Neural crest cell (in vitro differentiated cells): ENCODE measurements at regions not wholly inside any gene's neighbourhood (a gene's known extent, or its start where the extent isn't known, plus 50 kb on each side); places are given as distances from the start of the nearest gene placed in this dataset.

Experiments used
- DNase-seq: peaks from one replicate; pipeline ENCODE4 v3.0.0; 2021; ENCODE audit warnings: low read depth, mixed read lengths, low spot score
- H3K27ac Mint-ChIP-seq: one replicate; pipeline ENCODE4 v1.8.0; 2021; ENCODE audit warnings: mild to moderate bottlenecking, mixed read lengths; ENCODE audit not compliant: unreplicated experiment
- H3K27me3 Mint-ChIP-seq: 2 replicates; pipeline ENCODE4 v1.8.0; 2021; ENCODE audit warnings: low read depth, mild to moderate bottlenecking, mixed read lengths
- H3K36me3 Mint-ChIP-seq: 2 replicates; pipeline ENCODE4 v1.8.0; 2021; ENCODE audit warnings: low read depth, mild to moderate bottlenecking, mixed read lengths
- H3K4me1 Mint-ChIP-seq: 2 replicates; pipeline ENCODE4 v1.8.0; 2021; ENCODE audit warnings: mixed read lengths
- H3K4me3 Mint-ChIP-seq: one replicate; pipeline ENCODE4 v1.8.0; 2021; ENCODE audit warnings: mild to moderate bottlenecking, mixed read lengths
- H3K9me3 Mint-ChIP-seq: 2 replicates; pipeline ENCODE4 v1.8.0; 2021; ENCODE audit warnings: mixed read lengths
- TF ChIP-seq, protein P1 (sequence below): fragments of 200-600 bp; sonication (generic); conservative IDR thresholded peaks from 2 replicates; pipeline ENCODE4 v1.5.0; 2021; ENCODE audit warnings: antibody characterized with exemption, mild to moderate bottlenecking

DNA sequence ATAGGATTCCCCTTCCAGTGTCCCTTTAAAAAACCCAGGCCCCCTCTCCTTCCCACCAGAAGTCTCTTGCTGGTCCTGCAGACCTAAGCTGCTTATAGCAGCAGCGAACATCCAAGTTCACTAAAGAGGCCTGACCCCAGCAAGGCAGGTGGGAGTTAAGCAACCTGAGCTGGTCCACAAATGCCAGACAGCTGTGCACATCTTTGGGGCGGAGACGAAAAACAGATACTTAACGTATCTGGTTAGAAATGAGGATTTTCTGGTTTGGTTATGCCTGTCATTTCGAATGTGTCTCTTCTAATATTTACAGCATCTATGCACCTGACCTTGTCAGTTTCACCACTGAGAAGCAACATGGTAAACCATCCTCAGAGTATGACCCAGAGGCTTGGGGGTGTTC is 87.8 kb downstream of the SLC2A10 start:
- TF ChIP-seq, protein P1, sequence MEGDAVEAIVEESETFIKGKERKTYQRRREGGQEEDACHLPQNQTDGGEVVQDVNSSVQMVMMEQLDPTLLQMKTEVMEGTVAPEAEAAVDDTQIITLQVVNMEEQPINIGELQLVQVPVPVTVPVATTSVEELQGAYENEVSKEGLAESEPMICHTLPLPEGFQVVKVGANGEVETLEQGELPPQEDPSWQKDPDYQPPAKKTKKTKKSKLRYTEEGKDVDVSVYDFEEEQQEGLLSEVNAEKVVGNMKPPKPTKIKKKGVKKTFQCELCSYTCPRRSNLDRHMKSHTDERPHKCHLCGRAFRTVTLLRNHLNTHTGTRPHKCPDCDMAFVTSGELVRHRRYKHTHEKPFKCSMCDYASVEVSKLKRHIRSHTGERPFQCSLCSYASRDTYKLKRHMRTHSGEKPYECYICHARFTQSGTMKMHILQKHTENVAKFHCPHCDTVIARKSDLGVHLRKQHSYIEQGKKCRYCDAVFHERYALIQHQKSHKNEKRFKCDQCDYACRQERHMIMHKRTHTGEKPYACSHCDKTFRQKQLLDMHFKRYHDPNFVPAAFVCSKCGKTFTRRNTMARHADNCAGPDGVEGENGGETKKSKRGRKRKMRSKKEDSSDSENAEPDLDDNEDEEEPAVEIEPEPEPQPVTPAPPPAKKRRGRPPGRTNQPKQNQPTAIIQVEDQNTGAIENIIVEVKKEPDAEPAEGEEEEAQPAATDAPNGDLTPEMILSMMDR, result no peak
- Mint-ChIP-seq H3K27ac (no peak overlapping the region), H3K4me1 (no peaks in the 10 kb centered on the region), H3K9me3 (no peaks in the 10 kb centered on the region), H3K36me3 (no peaks in the 10 kb centered on the region), H3K4me3 (no peak overlapping the region), H3K27me3 (peaks cover 53% of the 10 kb centered on the region)
- no peak for DNase-seq

GRCh38 chr20:46798430-46798829 is 89.0 kb downstream of the SLC2A10 start:
- Mint-ChIP-seq H3K27me3 (peaks cover 48% of the 10 kb centered on the region), H3K36me3 (no peaks in the 10 kb centered on the region), H3K27ac (no peak overlapping the region), H3K4me1 (no peaks in the 10 kb centered on the region), H3K4me3 (no peak overlapping the region), H3K9me3 (no peaks in the 10 kb centered on the region)
- TF ChIP-seq, protein P1, result no peak
- DNase-seq, result no peak

DNA sequence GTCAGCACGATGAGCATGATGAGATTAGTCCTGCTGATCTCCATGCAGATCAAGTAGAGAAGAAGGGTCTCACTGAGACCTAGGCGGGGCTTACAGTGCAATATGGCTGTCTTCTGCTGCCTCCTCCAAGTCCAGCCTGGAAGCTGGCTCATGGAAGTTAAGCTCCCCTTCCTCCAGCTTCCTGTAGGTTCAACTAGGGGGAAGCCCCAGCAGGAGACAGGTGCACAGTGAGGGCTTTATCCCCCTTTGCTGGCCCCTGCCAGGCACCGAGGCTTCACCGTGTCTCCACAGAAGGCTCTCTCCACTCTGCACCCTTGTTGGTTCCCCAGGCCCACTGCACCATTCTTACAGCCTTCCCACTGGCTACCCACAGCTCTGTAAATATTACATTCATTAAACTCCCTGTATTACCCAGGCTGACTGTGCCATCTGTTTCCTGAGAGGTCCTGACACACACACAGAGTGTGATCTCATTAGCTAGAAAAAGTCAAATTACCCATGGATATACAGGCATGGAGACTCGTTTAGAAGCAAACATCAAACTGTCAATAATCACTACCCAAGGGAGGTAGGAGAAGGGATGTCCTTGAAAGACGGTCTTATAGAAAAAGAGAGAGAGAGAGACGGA is 90.4 kb downstream of the SLC2A10 start:
- H3K27ac Mint-ChIP-seq, result peak overlapping the region; percentile 4
- no peaks in the 10 kb centered on the region for H3K9me3 Mint-ChIP-seq
- TF ChIP-seq, protein P1, result no peak

GRCh38 chr20:46800409-46800804 is 91.0 kb downstream of the SLC2A10 start:
- Mint-ChIP-seq H3K4me3 (no peak overlapping the region), H3K27ac (no peak overlapping the region), H3K27me3 (peaks cover 38% of the 10 kb centered on the region), H3K9me3 (no peaks in the 10 kb centered on the region), H3K4me1 (no peaks in the 10 kb centered on the region), H3K36me3 (no peaks in the 10 kb centered on the region)
- TF ChIP-seq, protein P1, result no peak
- no peak for DNase-seq

More for the DNA sequence above, 90.4 kb downstream of the SLC2A10 start:
- Mint-ChIP-seq H3K27me3 (peaks cover 38% of the 10 kb centered on the region), H3K36me3 (no peaks in the 10 kb centered on the region), H3K4me1 (no peaks in the 10 kb centered on the region), H3K4me3 (no peak overlapping the region)
- DNase-seq, result no peak

GRCh38 chr20:46801003-46801702 is 91.7 kb downstream of the SLC2A10 start:
- no peak overlapping the region for H3K4me3 Mint-ChIP-seq
- H3K27ac Mint-ChIP-seq, result no peak overlapping the region
- TF ChIP-seq, protein P1, result no peak
- H3K36me3 Mint-ChIP-seq, result no peaks in the 10 kb centered on the region
- no peaks in the 10 kb centered on the region for H3K9me3 Mint-ChIP-seq
- no peak for DNase-seq
- no peaks in the 10 kb centered on the region for H3K4me1 Mint-ChIP-seq
- H3K27me3 Mint-ChIP-seq, result peaks cover 38% of the 10 kb centered on the region
